ENCODE measurements at regions not wholly inside any gene's neighbourhood (a gene's known extent, or its start where the extent isn't known, plus 50 kb on each side); places are given as distances from the start of the nearest gene placed in this dataset.

- no peak overlapping the region for H3K27ac ChIP-seq
- ATAC-seq (no peak), DNase-seq (no peak)
- TF ChIP-seq, protein P1, sequence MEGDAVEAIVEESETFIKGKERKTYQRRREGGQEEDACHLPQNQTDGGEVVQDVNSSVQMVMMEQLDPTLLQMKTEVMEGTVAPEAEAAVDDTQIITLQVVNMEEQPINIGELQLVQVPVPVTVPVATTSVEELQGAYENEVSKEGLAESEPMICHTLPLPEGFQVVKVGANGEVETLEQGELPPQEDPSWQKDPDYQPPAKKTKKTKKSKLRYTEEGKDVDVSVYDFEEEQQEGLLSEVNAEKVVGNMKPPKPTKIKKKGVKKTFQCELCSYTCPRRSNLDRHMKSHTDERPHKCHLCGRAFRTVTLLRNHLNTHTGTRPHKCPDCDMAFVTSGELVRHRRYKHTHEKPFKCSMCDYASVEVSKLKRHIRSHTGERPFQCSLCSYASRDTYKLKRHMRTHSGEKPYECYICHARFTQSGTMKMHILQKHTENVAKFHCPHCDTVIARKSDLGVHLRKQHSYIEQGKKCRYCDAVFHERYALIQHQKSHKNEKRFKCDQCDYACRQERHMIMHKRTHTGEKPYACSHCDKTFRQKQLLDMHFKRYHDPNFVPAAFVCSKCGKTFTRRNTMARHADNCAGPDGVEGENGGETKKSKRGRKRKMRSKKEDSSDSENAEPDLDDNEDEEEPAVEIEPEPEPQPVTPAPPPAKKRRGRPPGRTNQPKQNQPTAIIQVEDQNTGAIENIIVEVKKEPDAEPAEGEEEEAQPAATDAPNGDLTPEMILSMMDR (IDR thresholded peaks at IDR 0.05): no peak
- no peak overlapping the region for H3K4me3 ChIP-seq
- H3K4me1 ChIP-seq: no peaks in the 10 kb centered on the region
- WGBS, 3 donors: 32 to 69% (median 67%) methylated on average over 2 of the region's 2 CpGs
- intact Hi-C loops (cut with DNase I): no loop called here
- no peaks in the 10 kb centered on the region for H3K36me3 ChIP-seq (ENCODE audit: insufficient read depth in 1 of 2, low read depth in 1 of 2)
- no peaks in the 10 kb centered on the region for H3K9me3 ChIP-seq
- peaks cover 0 to 2% (median 0%) of the 10 kb centered on the region in 3 donors for H3K27me3 ChIP-seq (ENCODE audit: insufficient read depth in 3 of 3, low read length in 2 of 3)
Measured at GRCh38 chr6:80633412-80633811, 526.9 kb downstream of the BCKDHB start.

GRCh38 chr6:80625405-80625804, 518.9 kb downstream of the BCKDHB start:
- Histone ChIP-seq H3K9me3 (peaks cover 7% of the 10 kb centered on the region), H3K36me3 (ENCODE audit: insufficient read depth in 1 of 2, low read depth in 1 of 2) (no peaks in the 10 kb centered on the region), H3K27me3 (ENCODE audit: insufficient read depth in 3 of 3, low read length in 2 of 3) (no peaks in the 10 kb centered on the region), H3K27ac (no peak overlapping the region), H3K4me1 (no peaks in the 10 kb centered on the region), H3K4me3 (no peak overlapping the region)
- ATAC-seq (no peak), DNase-seq (no peak)
- 82 to 84% (median 83%) methylated on average over 1 of the region's 1 CpG for WGBS, 3 donors
- intact Hi-C loops (cut with DNase I): no loop called here
- TF ChIP-seq, protein P1 (IDR thresholded peaks at IDR 0.05): no peak

- H3K27ac ChIP-seq: no peak overlapping the region
- H3K4me3 ChIP-seq: no peak overlapping the region
- no peaks in the 10 kb centered on the region for H3K27me3 ChIP-seq (ENCODE audit: insufficient read depth in 3 of 3, low read length in 2 of 3)
- TF ChIP-seq, protein P1 (IDR thresholded peaks at IDR 0.05): no peak
- no peaks in the 10 kb centered on the region for H3K36me3 ChIP-seq (ENCODE audit: insufficient read depth in 1 of 2, low read depth in 1 of 2)
- peaks cover 7% of the 10 kb centered on the region for H3K9me3 ChIP-seq
- no peak for DNase-seq
- ATAC-seq: no peak
- intact Hi-C loops (cut with DNase I): no loop called here
- H3K4me1 ChIP-seq: no peaks in the 10 kb centered on the region
Measured at GRCh38 chr6:80623066-80623815, 516.8 kb downstream of the BCKDHB start.

DNA sequence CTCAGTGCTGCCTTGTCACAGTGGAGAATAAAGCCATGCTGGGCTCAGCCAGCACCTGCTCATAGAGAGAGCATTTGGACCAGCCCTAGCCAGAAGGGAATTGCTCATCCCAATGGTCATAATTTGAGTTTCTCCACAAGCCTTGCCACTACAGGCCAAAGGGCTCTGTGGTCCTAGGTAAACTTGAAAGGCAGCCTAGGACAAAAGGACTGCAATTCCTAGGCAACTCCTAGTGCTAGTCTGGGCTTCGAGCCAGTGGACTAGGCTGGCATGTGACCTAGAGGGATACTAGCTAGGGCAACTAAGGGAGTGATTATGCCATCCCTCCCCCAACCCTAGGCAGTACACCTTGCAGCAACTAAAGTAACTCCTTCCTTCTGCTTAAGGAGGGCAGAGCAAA, 516.2 kb downstream of the BCKDHB start:
- no peak for DNase-seq
- H3K36me3 ChIP-seq (ENCODE audit: insufficient read depth in 1 of 2, low read depth in 1 of 2): no peaks in the 10 kb centered on the region
- no peak overlapping the region for H3K27ac ChIP-seq
- H3K4me1 ChIP-seq: no peaks in the 10 kb centered on the region
- TF ChIP-seq, protein P1 (IDR thresholded peaks at IDR 0.05): no peak
- H3K9me3 ChIP-seq: peaks cover 7% of the 10 kb centered on the region
- H3K4me3 ChIP-seq: no peak overlapping the region
- 32 to 85% (median 83%) methylated on average over 1 of the region's 1 CpG for WGBS, 3 donors
- H3K27me3 ChIP-seq (ENCODE audit: insufficient read depth in 3 of 3, low read length in 2 of 3): no peaks in the 10 kb centered on the region
- intact Hi-C loops (cut with DNase I): no loop called here
- ATAC-seq: peak in 1 of 4 donors; percentile 60

GRCh38 chr6:80618953-80619352, 512.5 kb downstream of the BCKDHB start:
- Histone ChIP-seq H3K4me1 (no peaks in the 10 kb centered on the region), H3K4me3 (no peak overlapping the region), H3K9me3 (no peaks in the 10 kb centered on the region), H3K36me3 (ENCODE audit: insufficient read depth in 1 of 2, low read depth in 1 of 2) (no peaks in the 10 kb centered on the region), H3K27ac (no peak overlapping the region), H3K27me3 (ENCODE audit: insufficient read depth in 3 of 3, low read length in 2 of 3) (no peaks in the 10 kb centered on the region)
- no peak for DNase-seq
- 72 to 76% (median 73%) methylated on average over 4 of the region's 4 CpGs for WGBS, 3 donors
- ATAC-seq: no peak
- TF ChIP-seq, protein P1 (IDR thresholded peaks at IDR 0.05): no peak
- intact Hi-C loops (cut with DNase I): no loop called here

All from psoas muscle (tissue), 7 donors.